Esophagus squamous epithelium (tissue), 4 donors: ENCODE measurements at regions not wholly inside any gene's neighbourhood (a gene's known extent, or its start where the extent isn't known, plus 50 kb on each side); places are given as distances from the start of the nearest gene placed in this dataset.

Source experiments
- POLR2A ChIP-seq, 4 donors: fragments of 450-650 bp; IDR thresholded peaks; one replicate each; pipeline ENCODE4 v1.6.1; 2017; ENCODE audit warnings: antibody characterized with exemption in 4 of 4, mild to moderate bottlenecking in 4 of 4, moderate library complexity in 3 of 4
- TF ChIP-seq, protein P1 (sequence below), 6 experiments: fragments of 450-650 bp in 4 of 6; fragments of 200-600 bp in 2 of 6; sonication (generic) in 2 of 6; IDR thresholded peaks; one replicate each; pipeline ENCODE4 v1.5.1; 2016 to 2019; ENCODE audit warnings: antibody characterized with exemption in 6 of 6, mild to moderate bottlenecking in 4 of 6, moderate library complexity in 4 of 6

DNA sequence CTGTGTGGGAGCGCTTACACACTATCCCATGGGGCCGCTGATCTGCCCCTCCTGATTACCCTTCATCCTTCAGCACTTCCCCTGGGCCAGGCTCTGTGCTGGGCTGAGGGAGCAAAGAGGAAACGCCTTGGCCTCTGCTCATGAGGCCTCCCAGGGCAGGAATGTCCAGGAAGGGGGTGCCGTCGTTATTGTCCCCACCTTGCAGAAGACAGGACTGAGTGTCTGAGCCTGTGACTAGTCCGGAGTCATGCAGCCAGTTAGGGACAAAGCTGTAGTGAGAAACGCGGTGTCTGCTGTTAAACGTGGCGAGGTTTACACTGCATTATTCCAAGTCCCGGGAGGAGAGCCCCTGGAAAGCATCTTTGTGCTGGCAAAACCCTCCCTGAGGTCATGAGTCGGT lies 160.0 kb downstream of the TRIM29 start:
- TF ChIP-seq, protein P1, sequence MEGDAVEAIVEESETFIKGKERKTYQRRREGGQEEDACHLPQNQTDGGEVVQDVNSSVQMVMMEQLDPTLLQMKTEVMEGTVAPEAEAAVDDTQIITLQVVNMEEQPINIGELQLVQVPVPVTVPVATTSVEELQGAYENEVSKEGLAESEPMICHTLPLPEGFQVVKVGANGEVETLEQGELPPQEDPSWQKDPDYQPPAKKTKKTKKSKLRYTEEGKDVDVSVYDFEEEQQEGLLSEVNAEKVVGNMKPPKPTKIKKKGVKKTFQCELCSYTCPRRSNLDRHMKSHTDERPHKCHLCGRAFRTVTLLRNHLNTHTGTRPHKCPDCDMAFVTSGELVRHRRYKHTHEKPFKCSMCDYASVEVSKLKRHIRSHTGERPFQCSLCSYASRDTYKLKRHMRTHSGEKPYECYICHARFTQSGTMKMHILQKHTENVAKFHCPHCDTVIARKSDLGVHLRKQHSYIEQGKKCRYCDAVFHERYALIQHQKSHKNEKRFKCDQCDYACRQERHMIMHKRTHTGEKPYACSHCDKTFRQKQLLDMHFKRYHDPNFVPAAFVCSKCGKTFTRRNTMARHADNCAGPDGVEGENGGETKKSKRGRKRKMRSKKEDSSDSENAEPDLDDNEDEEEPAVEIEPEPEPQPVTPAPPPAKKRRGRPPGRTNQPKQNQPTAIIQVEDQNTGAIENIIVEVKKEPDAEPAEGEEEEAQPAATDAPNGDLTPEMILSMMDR (IDR thresholded peaks at IDR 0.05) = no peak
- no peak for TF ChIP-seq POLR2A (IDR thresholded peaks at IDR 0.05)
